ENCODE measurements at regions not wholly inside any gene's neighbourhood (a gene's known extent, or its start where the extent isn't known, plus 50 kb on each side); places are given as distances from the start of the nearest gene placed in this dataset.

DNA sequence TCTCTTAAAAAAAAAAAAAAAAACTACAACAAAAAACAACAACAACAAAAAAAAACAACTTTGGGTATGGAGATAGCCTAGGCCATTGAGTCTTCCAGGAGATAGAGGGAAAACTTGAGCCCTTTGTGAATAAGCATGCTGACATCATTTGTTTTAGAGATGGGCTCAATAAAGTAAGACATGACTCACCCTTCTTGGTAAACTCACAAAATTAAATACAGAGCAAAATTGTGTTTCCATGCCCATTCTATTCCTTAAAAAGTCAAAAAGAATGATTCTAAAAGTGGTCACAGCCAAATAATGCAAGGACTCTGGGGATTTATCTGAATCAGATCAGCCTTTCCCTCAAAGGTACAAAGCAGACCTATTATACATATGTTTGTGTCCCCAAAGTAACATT lies 117.4 kb downstream of the ETAA1 start:
- Histone ChIP-seq H3K9ac (ENCODE audit: insufficient read depth in 1 of 2, low read length in 2 of 2) (no peak overlapping the region), H3K27ac (ENCODE audit: low read depth in 1 of 2, low read length in 1 of 2) (no peak overlapping the region), H3K4me1 (ENCODE audit: control insufficient read depth in 5 of 5, insufficient read depth in 5 of 5, low read length in 5 of 5) (peaks cover 0 to 40% (median 0%) of the 10 kb centered on the region in 5 donors), H3K27me3 (ENCODE audit: control insufficient read depth in 3 of 3, insufficient read depth in 3 of 3, low read length in 2 of 3) (no peaks in the 10 kb centered on the region), H3K36me3 (ENCODE audit: control insufficient read depth in 4 of 4, insufficient read depth in 4 of 4, low read length in 4 of 4) (no peaks in the 10 kb centered on the region), H3K9me3 (ENCODE audit: control insufficient read depth in 4 of 4, insufficient read depth in 3 of 4, low read length in 3 of 4) (peaks cover 0 to 2% (median 0%) of the 10 kb centered on the region in 4 donors), H3K4me3 (no peak overlapping the region)
- ATAC-seq (ENCODE audit: insufficient read depth, low FRiP score) (no peak), DNase-seq (no peak)
- TF ChIP-seq, protein P1, sequence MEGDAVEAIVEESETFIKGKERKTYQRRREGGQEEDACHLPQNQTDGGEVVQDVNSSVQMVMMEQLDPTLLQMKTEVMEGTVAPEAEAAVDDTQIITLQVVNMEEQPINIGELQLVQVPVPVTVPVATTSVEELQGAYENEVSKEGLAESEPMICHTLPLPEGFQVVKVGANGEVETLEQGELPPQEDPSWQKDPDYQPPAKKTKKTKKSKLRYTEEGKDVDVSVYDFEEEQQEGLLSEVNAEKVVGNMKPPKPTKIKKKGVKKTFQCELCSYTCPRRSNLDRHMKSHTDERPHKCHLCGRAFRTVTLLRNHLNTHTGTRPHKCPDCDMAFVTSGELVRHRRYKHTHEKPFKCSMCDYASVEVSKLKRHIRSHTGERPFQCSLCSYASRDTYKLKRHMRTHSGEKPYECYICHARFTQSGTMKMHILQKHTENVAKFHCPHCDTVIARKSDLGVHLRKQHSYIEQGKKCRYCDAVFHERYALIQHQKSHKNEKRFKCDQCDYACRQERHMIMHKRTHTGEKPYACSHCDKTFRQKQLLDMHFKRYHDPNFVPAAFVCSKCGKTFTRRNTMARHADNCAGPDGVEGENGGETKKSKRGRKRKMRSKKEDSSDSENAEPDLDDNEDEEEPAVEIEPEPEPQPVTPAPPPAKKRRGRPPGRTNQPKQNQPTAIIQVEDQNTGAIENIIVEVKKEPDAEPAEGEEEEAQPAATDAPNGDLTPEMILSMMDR (IDR thresholded peaks at IDR 0.05; ENCODE audit: control extremely low read depth, extremely low read depth): no peak

DNA sequence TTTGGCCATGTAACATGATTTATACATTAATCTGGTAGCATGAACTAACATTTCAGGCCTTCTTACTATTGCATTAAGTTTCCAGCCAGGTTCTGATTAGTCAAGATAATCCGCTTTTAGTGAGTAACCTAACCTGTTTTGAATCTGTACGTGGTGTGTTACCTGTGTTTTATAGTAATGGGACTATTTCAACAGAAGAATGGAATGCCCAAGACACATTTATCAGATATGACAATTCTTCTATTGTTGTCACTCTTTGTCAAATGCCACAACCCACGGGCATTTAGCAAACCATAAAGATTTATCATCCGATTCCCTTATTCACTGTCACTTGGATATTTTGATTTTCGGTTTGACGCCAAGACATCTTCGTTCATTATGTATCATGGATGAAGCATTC lies 117.9 kb downstream of the ETAA1 start:
- 93 to 95% methylated on average over 7 of the region's 7 CpGs for WGBS, 2 donors

DNA sequence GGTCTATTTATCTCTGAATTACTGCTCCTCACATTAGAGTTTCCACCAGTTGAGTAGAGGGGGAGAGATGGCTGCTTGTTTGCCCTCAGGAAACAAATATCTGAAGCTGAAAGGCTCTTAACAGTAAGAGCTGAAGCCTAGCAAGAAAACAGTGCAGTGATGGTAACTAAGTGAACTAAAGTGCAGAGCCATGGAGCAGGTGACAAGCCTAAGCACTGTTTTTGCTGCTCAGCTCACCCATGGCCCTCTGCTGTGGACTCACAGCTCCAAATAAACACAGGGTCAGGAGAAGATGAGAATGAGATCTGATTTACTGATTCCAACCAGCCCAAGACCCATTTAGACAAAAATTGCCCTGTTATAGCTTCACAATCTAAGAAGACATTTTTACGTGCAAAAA lies 118.4 kb downstream of the ETAA1 start:
- no peak overlapping the region for H3K27ac ChIP-seq (ENCODE audit: low read depth in 1 of 2, low read length in 1 of 2)
- H3K27me3 ChIP-seq (ENCODE audit: control insufficient read depth in 3 of 3, insufficient read depth in 3 of 3, low read length in 2 of 3): no peaks in the 10 kb centered on the region
- no peak overlapping the region for H3K9ac ChIP-seq (ENCODE audit: insufficient read depth in 1 of 2, low read length in 2 of 2)
- H3K9me3 ChIP-seq (ENCODE audit: control insufficient read depth in 4 of 4, insufficient read depth in 3 of 4, low read length in 3 of 4): peaks cover 0 to 2% (median 0%) of the 10 kb centered on the region in 4 donors
- TF ChIP-seq, protein P1 (IDR thresholded peaks at IDR 0.05; ENCODE audit: control extremely low read depth, extremely low read depth): no peak
- H3K36me3 ChIP-seq (ENCODE audit: control insufficient read depth in 4 of 4, insufficient read depth in 4 of 4, low read length in 4 of 4): no peaks in the 10 kb centered on the region
- 94 to 95% methylated on average over 1 of the region's 1 CpG for WGBS, 2 donors
- ATAC-seq (ENCODE audit: insufficient read depth, low FRiP score) (no peak), DNase-seq (no peak)
- no peak overlapping the region for H3K4me3 ChIP-seq
- H3K4me1 ChIP-seq (ENCODE audit: control insufficient read depth in 5 of 5, insufficient read depth in 5 of 5, low read length in 5 of 5): peaks cover 0 to 40% (median 0%) of the 10 kb centered on the region in 5 donors

More for the DNA sequence above, 117.9 kb downstream of the ETAA1 start:
- Histone ChIP-seq H3K9ac (ENCODE audit: insufficient read depth in 1 of 2, low read length in 2 of 2) (no peak overlapping the region), H3K27me3 (ENCODE audit: control insufficient read depth in 3 of 3, insufficient read depth in 3 of 3, low read length in 2 of 3) (no peaks in the 10 kb centered on the region), H3K4me3 (no peak overlapping the region), H3K9me3 (ENCODE audit: control insufficient read depth in 4 of 4, insufficient read depth in 3 of 4, low read length in 3 of 4) (peaks cover 0 to 2% (median 0%) of the 10 kb centered on the region in 4 donors), H3K36me3 (ENCODE audit: control insufficient read depth in 4 of 4, insufficient read depth in 4 of 4, low read length in 4 of 4) (no peaks in the 10 kb centered on the region), H3K27ac (ENCODE audit: low read depth in 1 of 2, low read length in 1 of 2) (no peak overlapping the region), H3K4me1 (ENCODE audit: control insufficient read depth in 5 of 5, insufficient read depth in 5 of 5, low read length in 5 of 5) (peaks cover 0 to 40% (median 0%) of the 10 kb centered on the region in 5 donors)
- TF ChIP-seq, protein P1 (IDR thresholded peaks at IDR 0.05; ENCODE audit: control extremely low read depth, extremely low read depth): no peak
- ATAC-seq (ENCODE audit: insufficient read depth, low FRiP score): no peak
- no peak for DNase-seq

DNA sequence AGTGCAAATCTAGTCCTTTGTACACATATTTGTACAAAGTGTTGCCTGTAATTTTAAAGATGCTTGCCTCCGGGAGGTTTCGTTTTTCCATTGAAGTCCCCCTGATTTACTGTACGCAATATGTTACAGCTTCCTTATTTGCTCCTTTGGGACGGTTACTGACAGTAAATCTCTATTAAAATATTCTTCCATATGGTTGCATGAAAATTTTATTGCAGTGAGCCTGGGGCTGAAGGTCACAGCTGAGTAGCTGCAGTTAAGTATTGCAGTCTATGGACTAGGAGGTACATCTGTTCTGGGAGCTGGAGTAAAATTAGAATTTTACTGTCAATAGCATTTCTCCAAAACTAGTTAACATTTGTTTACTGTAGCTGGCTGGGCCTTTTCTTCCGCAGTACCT lies 119.2 kb downstream of the ETAA1 start:
- no peak for ATAC-seq (ENCODE audit: insufficient read depth, low FRiP score)
- no peaks in the 10 kb centered on the region for H3K36me3 ChIP-seq (ENCODE audit: control insufficient read depth in 4 of 4, insufficient read depth in 4 of 4, low read length in 4 of 4)
- no peak overlapping the region for H3K27ac ChIP-seq (ENCODE audit: low read depth in 1 of 2, low read length in 1 of 2)
- H3K4me1 ChIP-seq (ENCODE audit: control insufficient read depth in 5 of 5, insufficient read depth in 5 of 5, low read length in 5 of 5): peaks cover 0 to 37% (median 0%) of the 10 kb centered on the region in 5 donors
- no peaks in the 10 kb centered on the region for H3K27me3 ChIP-seq (ENCODE audit: control insufficient read depth in 3 of 3, insufficient read depth in 3 of 3, low read length in 2 of 3)
- H3K4me3 ChIP-seq: no peak overlapping the region
- peaks cover 0 to 2% (median 0%) of the 10 kb centered on the region in 4 donors for H3K9me3 ChIP-seq (ENCODE audit: control insufficient read depth in 4 of 4, insufficient read depth in 3 of 4, low read length in 3 of 4)
- H3K9ac ChIP-seq (ENCODE audit: insufficient read depth in 1 of 2, low read length in 2 of 2): no peak overlapping the region
- 82 to 89% methylated on average over 5 of the region's 5 CpGs for WGBS, 2 donors
- TF ChIP-seq, protein P1 (IDR thresholded peaks at IDR 0.05; ENCODE audit: control extremely low read depth, extremely low read depth): no peak
- peak in 2 of 3 donors; percentile 41 to 47 for DNase-seq
